ENCODE measurements at regions not wholly inside any gene's neighbourhood (a gene's known extent, or its start where the extent isn't known, plus 50 kb on each side); places are given as distances from the start of the nearest gene placed in this dataset.
"Not testable (repeated sequence)": the region's sequence is repeated elsewhere in the genome, so short reads cannot be mapped to it uniquely, and the experiment has no call there.

GRCh38 chr14:89697281-89698060 is 257.1 kb downstream of the EFCAB11 start:
- no peak for DNase-seq (ENCODE audit: low read depth)

- DNase-seq (ENCODE audit: low read depth): no peak
Observed at GRCh38 chr14:89695846-89696245, 258.7 kb downstream of the EFCAB11 start.

- DNase-seq (ENCODE audit: low read depth): no peak
Observed at GRCh38 chr14:89690139-89690538, 264.4 kb downstream of the EFCAB11 start.

GRCh38 chr14:89689711-89690110 is 264.8 kb downstream of the EFCAB11 start:
- DNase-seq (ENCODE audit: low read depth): not testable (repeated sequence)

GRCh38 chr14:89688507-89689211 is 265.9 kb downstream of the EFCAB11 start:
- no peak for DNase-seq (ENCODE audit: low read depth)

GRCh38 chr14:89687129-89687528 is 267.4 kb downstream of the EFCAB11 start:
- DNase-seq (ENCODE audit: low read depth): not testable (repeated sequence)

GRCh38 chr14:89684139-89684538 is 267.1 kb upstream of the FOXN3 start:
- no peak for DNase-seq (ENCODE audit: low read depth)

GRCh38 chr14:89681086-89682018 is 264.3 kb upstream of the FOXN3 start:
- no peak for DNase-seq (ENCODE audit: low read depth)

GRCh38 chr14:89680156-89680555 is 263.1 kb upstream of the FOXN3 start:
- DNase-seq (ENCODE audit: low read depth): no peak

- DNase-seq (ENCODE audit: low read depth): no peak
Observed at GRCh38 chr14:89678768-89679167, 261.7 kb upstream of the FOXN3 start.

GRCh38 chr14:89675590-89675989 is 258.6 kb upstream of the FOXN3 start:
- DNase-seq (ENCODE audit: low read depth): no peak

GRCh38 chr14:89674936-89675335 is 257.9 kb upstream of the FOXN3 start:
- DNase-seq (ENCODE audit: low read depth): peak; percentile 21

GRCh38 chr14:89674240-89674639 is 257.2 kb upstream of the FOXN3 start:
- no peak for DNase-seq (ENCODE audit: low read depth)

- peak; percentile 13 for DNase-seq (ENCODE audit: low read depth)
Observed at GRCh38 chr14:89673512-89674225, 256.6 kb upstream of the FOXN3 start.

- DNase-seq (ENCODE audit: low read depth): no peak
Observed at GRCh38 chr14:89672636-89673511, 255.8 kb upstream of the FOXN3 start.

GRCh38 chr14:89669193-89669592 is 252.2 kb upstream of the FOXN3 start:
- no peak for DNase-seq (ENCODE audit: low read depth)

- no peak for DNase-seq (ENCODE audit: low read depth)
Observed at GRCh38 chr14:89667983-89668382, 250.9 kb upstream of the FOXN3 start.

GRCh38 chr14:89665300-89666081 is 248.5 kb upstream of the FOXN3 start:
- DNase-seq (ENCODE audit: low read depth): not testable (repeated sequence)

GRCh38 chr14:89661392-89661791 is 244.4 kb upstream of the FOXN3 start:
- DNase-seq (ENCODE audit: low read depth): no peak

Measured in fibroblast of gingiva (primary cell).